Keratinocyte (primary cell): ENCODE measurements at regions not wholly inside any gene's neighbourhood (a gene's known extent, or its start where the extent isn't known, plus 50 kb on each side); places are given as distances from the start of the nearest gene placed in this dataset.

Experiments used
- DNase-seq: peaks from one replicate; pipeline ENCODE4 v3.0.0-alpha.2; 2011; ENCODE audit warnings: low read depth, missing footprints, low spot score
- FAIRE-seq: peaks from 2 replicates; lab custom pipeline; 2011; peaks lifted over from hg19 to GRCh38; lab: Jason Lieb, UNC
- H2AFZ ChIP-seq: 2 replicates; pipeline ENCODE4 v1.6.0; 2012; ENCODE audit warnings: low read length, control low read depth, inconsistent platforms; ENCODE audit not compliant: control insufficient read depth
- H3K27ac ChIP-seq: 2 replicates; pipeline ENCODE4 v1.5.1; 2011; ENCODE audit warnings: low read length; ENCODE audit not compliant: control insufficient read depth, insufficient read depth
- H3K27me3 ChIP-seq: 3 replicates; pipeline ENCODE4 v1.6.0; 2011; ENCODE audit warnings: low read length; ENCODE audit not compliant: control insufficient read depth, insufficient read depth; ENCODE audit errors: extremely low read depth
- H3K36me3 ChIP-seq, 2 experiments: 2 replicates in 1 of 2; 3 replicates in 1 of 2; pipeline ENCODE4 v1.5.1; 2011; ENCODE audit warnings: low read length in 2 of 2, mild to moderate bottlenecking in 1 of 2; ENCODE audit not compliant: control insufficient read depth in 2 of 2, insufficient read depth in 2 of 2; ENCODE audit errors: extremely low read depth in 1 of 2
- H3K4me1 ChIP-seq: 3 replicates; pipeline ENCODE4 v1.5.1; 2011; ENCODE audit warnings: low read length; ENCODE audit not compliant: control insufficient read depth, insufficient read depth; ENCODE audit errors: extremely low read depth
- H3K4me2 ChIP-seq: 3 replicates; pipeline ENCODE4 v1.6.0; 2011; ENCODE audit warnings: low read depth, low read length; ENCODE audit not compliant: control insufficient read depth, insufficient read depth; ENCODE audit errors: extremely low read depth
- H3K4me3 ChIP-seq, 3 experiments: fragments of 200-600 bp in 1 of 3; sonication (generic) in 1 of 3; 2 replicates in 2 of 3; 3 replicates in 1 of 3; pipeline ENCODE4 v1.5.1; 2011 to 2016; ENCODE audit warnings: low read length in 3 of 3, mild to moderate bottlenecking in 3 of 3, control low read depth in 2 of 3, inconsistent platforms in 1 of 3, low read depth in 1 of 3, mixed read lengths in 1 of 3, mixed run types in 1 of 3, moderate library complexity in 1 of 3; ENCODE audit not compliant: control insufficient read depth in 2 of 3, insufficient read depth in 2 of 3; ENCODE audit errors: extremely low read depth in 1 of 3
- H3K79me2 ChIP-seq: 2 replicates; pipeline ENCODE4 v1.6.0; 2012; ENCODE audit warnings: low read length; ENCODE audit not compliant: control insufficient read depth, insufficient read depth
- H3K9ac ChIP-seq: 3 replicates; pipeline ENCODE4 v1.6.0; 2011; ENCODE audit warnings: low read length; ENCODE audit not compliant: control insufficient read depth, insufficient read depth; ENCODE audit errors: extremely low read depth
- H3K9me1 ChIP-seq: 3 replicates; pipeline ENCODE4 v1.6.0; 2011; ENCODE audit warnings: low read length; ENCODE audit not compliant: control insufficient read depth, insufficient read depth; ENCODE audit errors: extremely low read depth
- H3K9me3 ChIP-seq: 2 replicates; pipeline ENCODE4 v1.5.1; 2012; ENCODE audit warnings: low read depth, low read length; ENCODE audit not compliant: control insufficient read depth
- H4K20me1 ChIP-seq: 3 replicates; pipeline ENCODE4 v1.6.0; 2011; ENCODE audit warnings: low read length; ENCODE audit not compliant: control insufficient read depth, insufficient read depth; ENCODE audit errors: extremely low read depth
- EZH2 ChIP-seq: IDR thresholded peaks from one replicate; pipeline ENCODE4 v1.6.1; 2012; ENCODE audit warnings: inconsistent platforms, mild to moderate bottlenecking, low read length, moderate library complexity
- dilution Hi-C: fragments of 300-500 bp; cut with MboI; formaldehyde crosslinking; loops from one replicate; pipeline ENCODE4 v1.7.0; 2020; ENCODE audit warnings: low sequenced_read_pairs; ENCODE audit not compliant: extremely low pct_ligation_motif_present
- TF ChIP-seq, protein P1 (sequence below), 3 experiments: IDR thresholded peaks in 1 of 3; conservative IDR thresholded peaks in 1 of 3; optimal IDR thresholded peaks in 1 of 3; 2 replicates in 2 of 3; 3 replicates in 1 of 3; pipeline versions ENCODE3 to v1.5.1; 2011; ENCODE audit warnings: low read length in 3 of 3, mild to moderate bottlenecking in 3 of 3, moderate library complexity in 2 of 3, control low read depth in 1 of 3, inconsistent platforms in 1 of 3; ENCODE audit not compliant: insufficient read depth in 2 of 3; ENCODE audit errors: extremely low read depth in 1 of 3

DNA sequence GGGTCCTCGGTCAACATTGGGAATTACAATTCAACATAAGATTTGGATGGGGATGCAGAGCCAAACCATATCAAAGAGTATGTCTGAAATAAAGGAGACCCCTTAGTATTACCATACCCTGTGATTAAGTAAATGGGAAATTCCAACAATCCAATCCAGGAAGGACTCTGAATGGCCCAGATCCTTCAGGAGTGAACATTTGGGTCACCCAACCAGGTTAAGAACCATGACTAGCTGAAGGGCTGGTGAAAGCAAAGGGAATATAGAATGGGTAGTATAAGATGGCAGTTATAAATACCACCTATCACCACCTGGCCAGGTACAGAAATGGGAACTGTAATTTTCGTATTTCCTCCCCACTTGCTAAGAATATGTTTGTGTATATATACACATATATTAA is 114.4 kb upstream of the CCDC196 start:
- Histone ChIP-seq H3K79me2 (no peaks in the 10 kb centered on the region), H3K9ac (no peak overlapping the region), H3K9me3 (no peaks in the 10 kb centered on the region), H3K36me3 (no peaks in the 10 kb centered on the region), H3K27me3 (no peaks in the 10 kb centered on the region), H3K4me2 (no peak overlapping the region), H3K4me3 (no peak overlapping the region), H3K9me1 (no peaks in the 10 kb centered on the region), H2AFZ (no peak overlapping the region), H4K20me1 (no peaks in the 10 kb centered on the region), H3K4me1 (no peaks in the 10 kb centered on the region), H3K27ac (no peak overlapping the region)
- dilution Hi-C loops = no loop called here
- no peak for DNase-seq
- FAIRE-seq = no peak
- no peak for TF ChIP-seq EZH2
- TF ChIP-seq, protein P1, sequence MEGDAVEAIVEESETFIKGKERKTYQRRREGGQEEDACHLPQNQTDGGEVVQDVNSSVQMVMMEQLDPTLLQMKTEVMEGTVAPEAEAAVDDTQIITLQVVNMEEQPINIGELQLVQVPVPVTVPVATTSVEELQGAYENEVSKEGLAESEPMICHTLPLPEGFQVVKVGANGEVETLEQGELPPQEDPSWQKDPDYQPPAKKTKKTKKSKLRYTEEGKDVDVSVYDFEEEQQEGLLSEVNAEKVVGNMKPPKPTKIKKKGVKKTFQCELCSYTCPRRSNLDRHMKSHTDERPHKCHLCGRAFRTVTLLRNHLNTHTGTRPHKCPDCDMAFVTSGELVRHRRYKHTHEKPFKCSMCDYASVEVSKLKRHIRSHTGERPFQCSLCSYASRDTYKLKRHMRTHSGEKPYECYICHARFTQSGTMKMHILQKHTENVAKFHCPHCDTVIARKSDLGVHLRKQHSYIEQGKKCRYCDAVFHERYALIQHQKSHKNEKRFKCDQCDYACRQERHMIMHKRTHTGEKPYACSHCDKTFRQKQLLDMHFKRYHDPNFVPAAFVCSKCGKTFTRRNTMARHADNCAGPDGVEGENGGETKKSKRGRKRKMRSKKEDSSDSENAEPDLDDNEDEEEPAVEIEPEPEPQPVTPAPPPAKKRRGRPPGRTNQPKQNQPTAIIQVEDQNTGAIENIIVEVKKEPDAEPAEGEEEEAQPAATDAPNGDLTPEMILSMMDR (optimal IDR thresholded peaks at IDR 0.05 in 1 of 3, IDR thresholded peaks at IDR 0.05 in 1 of 3, conservative IDR thresholded peaks at IDR 0.05 in 1 of 3; ENCODE audit: extremely low read depth in 1 of 3, insufficient read depth in 2 of 3, low read length in 3 of 3) = no peak

DNA sequence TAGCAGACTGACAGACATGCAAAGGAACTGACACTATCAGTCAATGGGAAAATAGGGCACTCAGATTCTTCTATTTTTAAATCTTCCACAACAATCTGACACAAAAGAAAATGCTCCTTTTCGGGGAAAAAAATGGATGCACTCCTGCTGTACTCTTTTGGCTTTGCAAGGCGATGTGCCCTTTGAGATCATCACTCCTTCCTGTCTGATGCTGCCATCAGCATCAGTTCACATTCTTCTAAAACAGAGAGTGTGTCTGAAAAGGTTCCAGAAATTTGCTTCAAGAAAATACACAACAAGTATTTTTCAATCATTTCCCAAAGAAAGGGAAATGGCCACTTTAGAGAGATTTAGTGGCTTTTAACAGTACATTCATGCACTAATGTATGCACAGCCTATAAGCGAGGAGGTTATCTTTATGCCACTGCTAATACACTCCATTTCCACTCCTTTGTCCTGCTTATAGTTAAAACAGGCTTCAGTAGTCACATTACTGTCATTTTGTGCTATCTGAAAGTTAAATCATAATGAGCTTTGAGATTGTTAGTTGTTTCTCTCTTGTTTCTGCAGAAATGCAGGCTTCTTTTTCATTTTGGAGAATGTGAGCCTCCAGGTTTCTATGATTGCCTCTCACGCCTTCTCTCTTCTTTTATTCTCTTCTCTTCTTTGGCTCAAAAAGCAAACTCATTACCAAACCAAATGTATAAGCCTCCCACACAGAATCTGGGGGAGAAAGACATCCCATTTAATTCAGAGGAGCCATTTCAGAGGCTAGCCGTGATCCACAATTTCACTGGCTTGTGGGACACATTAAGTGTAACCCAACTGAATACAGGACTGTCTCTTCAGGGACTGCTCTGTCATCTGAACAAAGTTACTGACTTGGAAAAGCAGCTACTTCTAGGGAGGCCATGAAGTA is 110.9 kb upstream of the CCDC196 start:
- Histone ChIP-seq H3K79me2 (no peaks in the 10 kb centered on the region), H2AFZ (no peak overlapping the region), H4K20me1 (no peaks in the 10 kb centered on the region), H3K27me3 (no peaks in the 10 kb centered on the region), H3K36me3 (no peaks in the 10 kb centered on the region), H3K4me3 (no peak overlapping the region), H3K4me2 (no peak overlapping the region), H3K27ac (no peak overlapping the region), H3K4me1 (peaks cover 16% of the 10 kb centered on the region), H3K9me1 (no peaks in the 10 kb centered on the region), H3K9ac (no peak overlapping the region), H3K9me3 (no peaks in the 10 kb centered on the region)
- dilution Hi-C loops = no loop called here
- DNase-seq (no peak), FAIRE-seq (no peak)
- TF ChIP-seq, protein P1 (optimal IDR thresholded peaks at IDR 0.05 in 1 of 3, IDR thresholded peaks at IDR 0.05 in 1 of 3, conservative IDR thresholded peaks at IDR 0.05 in 1 of 3; ENCODE audit: extremely low read depth in 1 of 3, insufficient read depth in 2 of 3, low read length in 3 of 3) = no peak
- no peak for TF ChIP-seq EZH2
